GM06990 (cell line): ENCODE measurements at regions not wholly inside any gene's neighbourhood (a gene's known extent, or its start where the extent isn't known, plus 50 kb on each side); places are given as distances from the start of the nearest gene placed in this dataset.

ENCODE experiments used
- DNase-seq: peaks from one replicate; pipeline ENCODE4 v3.0.0-alpha.2; 2011; ENCODE audit not compliant: insufficient read length; ENCODE audit errors: extremely low read depth
- H3K27me3 ChIP-seq: replicated peaks from 2 replicates; pipeline ENCODE4 v1.6.0; 2011; ENCODE audit warnings: low read length; ENCODE audit not compliant: control insufficient read depth, insufficient read depth
- H3K36me3 ChIP-seq: 2 replicates; pipeline ENCODE4 v1.5.1; 2011; ENCODE audit warnings: low read length; ENCODE audit not compliant: control insufficient read depth, insufficient read depth
- H3K4me3 ChIP-seq: replicated peaks from 2 replicates; pipeline ENCODE4 v1.5.1; 2011; ENCODE audit warnings: low read depth, mild to moderate bottlenecking, control low read depth, low read length
- TF ChIP-seq, protein P1 (sequence below): IDR thresholded peaks from 2 replicates; pipeline ENCODE4 v1.5.1; 2011; ENCODE audit warnings: low read length, control low read depth, mild to moderate bottlenecking, inconsistent platforms; ENCODE audit not compliant: insufficient read depth, poor library complexity, severe bottlenecking

DNA sequence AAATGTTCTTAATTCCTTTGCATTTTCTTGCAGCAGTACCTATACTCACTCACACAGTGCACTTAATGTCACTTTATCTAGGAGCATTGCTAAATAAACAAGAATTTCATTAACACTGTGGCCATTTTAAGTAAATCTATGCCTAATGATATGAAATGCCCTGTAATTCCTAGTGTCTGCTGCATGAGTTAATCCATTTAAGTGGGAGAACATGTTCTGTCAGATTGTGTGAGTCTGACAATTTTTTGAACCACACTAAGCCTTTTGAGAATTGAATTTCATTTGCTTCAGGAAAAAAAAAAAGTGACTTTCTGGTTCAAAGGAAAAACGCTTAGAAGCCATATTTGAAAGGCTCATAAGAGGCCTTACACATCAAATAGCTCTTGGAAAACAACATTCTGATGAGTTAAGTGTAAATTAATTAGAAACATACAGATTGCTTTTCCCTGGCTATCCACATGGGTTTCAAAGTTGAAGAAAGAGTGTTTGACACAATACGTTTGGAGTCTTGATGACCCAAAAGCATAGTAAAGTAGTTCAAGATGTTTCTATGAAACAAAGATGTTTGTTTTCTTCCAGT, 446.7 kb upstream of the GRAMD2B start:
- Histone ChIP-seq H3K4me3 (no peak overlapping the region), H3K27me3 (no peaks in the 10 kb centered on the region), H3K36me3 (no peaks in the 10 kb centered on the region)
- no peak for DNase-seq
- TF ChIP-seq, protein P1, sequence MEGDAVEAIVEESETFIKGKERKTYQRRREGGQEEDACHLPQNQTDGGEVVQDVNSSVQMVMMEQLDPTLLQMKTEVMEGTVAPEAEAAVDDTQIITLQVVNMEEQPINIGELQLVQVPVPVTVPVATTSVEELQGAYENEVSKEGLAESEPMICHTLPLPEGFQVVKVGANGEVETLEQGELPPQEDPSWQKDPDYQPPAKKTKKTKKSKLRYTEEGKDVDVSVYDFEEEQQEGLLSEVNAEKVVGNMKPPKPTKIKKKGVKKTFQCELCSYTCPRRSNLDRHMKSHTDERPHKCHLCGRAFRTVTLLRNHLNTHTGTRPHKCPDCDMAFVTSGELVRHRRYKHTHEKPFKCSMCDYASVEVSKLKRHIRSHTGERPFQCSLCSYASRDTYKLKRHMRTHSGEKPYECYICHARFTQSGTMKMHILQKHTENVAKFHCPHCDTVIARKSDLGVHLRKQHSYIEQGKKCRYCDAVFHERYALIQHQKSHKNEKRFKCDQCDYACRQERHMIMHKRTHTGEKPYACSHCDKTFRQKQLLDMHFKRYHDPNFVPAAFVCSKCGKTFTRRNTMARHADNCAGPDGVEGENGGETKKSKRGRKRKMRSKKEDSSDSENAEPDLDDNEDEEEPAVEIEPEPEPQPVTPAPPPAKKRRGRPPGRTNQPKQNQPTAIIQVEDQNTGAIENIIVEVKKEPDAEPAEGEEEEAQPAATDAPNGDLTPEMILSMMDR = no peak

- Histone ChIP-seq H3K27me3 (no peaks in the 10 kb centered on the region), H3K4me3 (no peak overlapping the region), H3K36me3 (no peaks in the 10 kb centered on the region)
- TF ChIP-seq, protein P1 = no peak
- no peak for DNase-seq
Measured at GRCh38 chr5:125978015-125978414, 445.2 kb upstream of the GRAMD2B start.

DNA sequence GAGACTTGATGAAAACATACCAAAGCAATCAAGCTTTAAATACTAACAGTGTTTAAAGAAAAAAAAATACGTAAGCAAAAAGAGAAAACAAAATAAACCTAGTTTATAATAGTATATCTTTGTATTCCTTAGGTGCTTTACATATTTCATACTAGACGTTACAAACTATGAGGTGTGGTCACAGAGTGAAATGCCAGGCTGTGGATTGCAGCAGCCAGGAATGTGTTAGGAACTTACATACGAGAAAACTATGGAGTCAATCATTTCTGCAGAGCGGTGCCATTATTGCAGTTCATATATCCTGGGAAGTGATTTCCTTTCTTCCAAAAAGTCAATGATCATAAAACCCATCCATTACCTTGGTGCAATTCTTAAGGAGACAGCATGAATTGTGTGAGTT, 443.6 kb upstream of the GRAMD2B start:
- H3K4me3 ChIP-seq = no peak overlapping the region
- TF ChIP-seq, protein P1 = no peak
- H3K27me3 ChIP-seq = no peaks in the 10 kb centered on the region
- no peak for DNase-seq
- no peaks in the 10 kb centered on the region for H3K36me3 ChIP-seq

DNA sequence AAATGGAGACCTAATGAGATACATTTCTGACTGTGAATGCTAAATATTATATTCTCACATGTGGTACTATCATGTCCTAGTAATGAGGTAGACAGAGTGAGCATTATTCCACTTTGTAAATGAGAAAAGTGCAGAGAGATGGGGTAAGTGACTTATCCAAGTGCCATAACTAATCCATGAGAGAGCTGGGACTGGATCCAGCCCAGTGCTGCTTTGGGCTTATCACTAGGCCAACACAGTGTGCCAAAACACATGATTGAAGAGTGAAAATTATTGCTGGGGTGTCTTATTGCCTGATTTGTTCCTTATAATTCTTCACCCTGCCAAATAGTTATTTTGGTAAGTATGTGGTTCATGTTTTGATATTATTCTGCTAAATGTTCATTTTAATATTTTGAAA, 442.2 kb upstream of the GRAMD2B start:
- no peak for DNase-seq
- TF ChIP-seq, protein P1 = no peak
- H3K36me3 ChIP-seq = no peaks in the 10 kb centered on the region
- H3K4me3 ChIP-seq = no peak overlapping the region
- no peaks in the 10 kb centered on the region for H3K27me3 ChIP-seq

- DNase-seq = no peak
- TF ChIP-seq, protein P1 = no peak
- Histone ChIP-seq H3K4me3 (no peak overlapping the region), H3K27me3 (no peaks in the 10 kb centered on the region), H3K36me3 (no peaks in the 10 kb centered on the region)
Measured at GRCh38 chr5:125987677-125988255, 435.4 kb upstream of the GRAMD2B start.
